HG03460 (cell line): ENCODE measurements at regions not wholly inside any gene's neighbourhood (a gene's known extent, or its start where the extent isn't known, plus 50 kb on each side); places are given as distances from the start of the nearest gene placed in this dataset.

Source experiments
- ATAC-seq: cut with Tn5 transposase; IDR thresholded peaks from one replicate; pipeline ENCODE4 v1.9.1; 2021; ENCODE audit not compliant: unreplicated experiment

GRCh38 chr2:217108575-217109027, 248.7 kb upstream of the TNP1 start:
- no peak for ATAC-seq

GRCh38 chr2:217108086-217108485, 248.2 kb upstream of the TNP1 start:
- no peak for ATAC-seq

- ATAC-seq, result no peak
Measured at GRCh38 chr2:217107480-217107879, 247.6 kb upstream of the TNP1 start.

- ATAC-seq, result no peak
Measured at GRCh38 chr2:217106650-217107014, 246.8 kb upstream of the TNP1 start.

- no peak for ATAC-seq
Measured at GRCh38 chr2:217105733-217106649, 246.1 kb upstream of the TNP1 start.

GRCh38 chr2:217103752-217104545, 244.1 kb upstream of the TNP1 start:
- no peak for ATAC-seq

GRCh38 chr2:217102956-217103355, 243.1 kb upstream of the TNP1 start:
- no peak for ATAC-seq

GRCh38 chr2:217101972-217102371, 242.1 kb upstream of the TNP1 start:
- no peak for ATAC-seq

GRCh38 chr2:217099561-217099960, 239.7 kb upstream of the TNP1 start:
- ATAC-seq, result no peak

GRCh38 chr2:217098435-217098834, 238.6 kb upstream of the TNP1 start:
- no peak for ATAC-seq

GRCh38 chr2:217097346-217097745, 237.5 kb upstream of the TNP1 start:
- ATAC-seq, result no peak

GRCh38 chr2:217096474-217097225, 236.8 kb upstream of the TNP1 start:
- ATAC-seq, result no peak

GRCh38 chr2:217095511-217096205, 235.8 kb upstream of the TNP1 start:
- no peak for ATAC-seq

GRCh38 chr2:217092710-217093379, 233.0 kb upstream of the TNP1 start:
- ATAC-seq, result no peak

- no peak for ATAC-seq
Measured at GRCh38 chr2:217091531-217091930, 231.7 kb upstream of the TNP1 start.

- no peak for ATAC-seq
Measured at GRCh38 chr2:217090884-217091283, 231.0 kb upstream of the TNP1 start.

- ATAC-seq, result peak; percentile 73
Measured at GRCh38 chr2:217090024-217090473, 230.2 kb upstream of the TNP1 start.

- no peak for ATAC-seq
Measured at GRCh38 chr2:217086718-217087117, 226.9 kb upstream of the TNP1 start.

GRCh38 chr2:217086038-217086522, 226.2 kb upstream of the TNP1 start:
- peak; percentile 37 for ATAC-seq

- ATAC-seq, result no peak
Measured at GRCh38 chr2:217085543-217085942, 225.7 kb upstream of the TNP1 start.
